Mammary epithelial cell (primary cell): ENCODE measurements at regions not wholly inside any gene's neighbourhood (a gene's known extent, or its start where the extent isn't known, plus 50 kb on each side); places are given as distances from the start of the nearest gene placed in this dataset.

ENCODE experiments used
- CTCF ChIP-seq, 2 donors: IDR thresholded peaks in 1 of 2; conservative IDR thresholded peaks in 1 of 2; 2 replicates each; pipeline ENCODE4 v1.5.1; 2011 to 2012; ENCODE audit warnings: inconsistent platforms in 2 of 2, low read length in 2 of 2, mild to moderate bottlenecking in 2 of 2, control low read depth in 1 of 2, low read depth in 1 of 2; ENCODE audit not compliant: insufficient read depth in 1 of 2; ENCODE audit errors: extremely low read depth in 1 of 2
- EZH2 ChIP-seq: IDR thresholded peaks from 2 replicates; pipeline ENCODE4 v1.6.1; 2012; ENCODE audit warnings: low read length, inconsistent platforms, borderline replicate concordance

- TF ChIP-seq EZH2 (no peak), CTCF (conservative IDR thresholded peaks at IDR 0.05 in 1 of 2, IDR thresholded peaks at IDR 0.05 in 1 of 2; ENCODE audit: extremely low read depth in 1 of 2, insufficient read depth in 1 of 2, low read depth in 1 of 2, low read length in 2 of 2) (no peak)
These were observed 53.7 kb upstream of the KLF6 start for GRCh38 chr10:3838460-3839437.
